Peyer's patch (tissue), 4 donors: ENCODE measurements at regions not wholly inside any gene's neighbourhood (a gene's known extent, or its start where the extent isn't known, plus 50 kb on each side); places are given as distances from the start of the nearest gene placed in this dataset.

Experiments used
- POLR2A ChIP-seq, 2 donors: fragments of 450-650 bp; IDR thresholded peaks; one replicate each; pipeline ENCODE4 v1.5.1; 2017; ENCODE audit warnings: antibody characterized with exemption in 2 of 2, mild to moderate bottlenecking in 2 of 2, moderate library complexity in 2 of 2
- TF ChIP-seq, protein P1 (sequence below), 6 experiments: fragments of 450-650 bp in 4 of 6; fragments of 200-600 bp in 2 of 6; sonication (generic) in 1 of 6; IDR thresholded peaks; one replicate each; pipeline ENCODE4 v1.5.1; 2017 to 2019; ENCODE audit warnings: antibody characterized with exemption in 6 of 6, mild to moderate bottlenecking in 3 of 6, moderate library complexity in 1 of 6

DNA sequence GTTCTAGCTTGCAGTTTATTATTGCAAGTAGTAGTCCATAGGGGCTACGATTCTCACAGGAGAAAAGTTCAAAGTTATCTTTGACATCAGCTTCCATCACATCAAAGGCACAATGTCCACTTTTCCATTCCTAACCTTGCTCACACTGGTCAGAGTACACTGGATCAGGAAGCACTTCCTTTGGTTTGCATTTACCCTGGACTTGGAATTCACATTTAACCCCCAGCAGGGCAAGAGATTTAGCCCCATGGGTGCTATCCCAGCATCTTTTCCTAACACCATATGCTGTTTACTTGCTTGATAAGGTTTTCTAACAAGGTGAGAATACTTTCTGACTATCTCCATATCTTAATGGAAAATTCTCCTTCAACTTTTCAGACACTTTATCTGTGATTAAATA, 55.6 kb upstream of the ASTN2 start:
- TF ChIP-seq, protein P1, sequence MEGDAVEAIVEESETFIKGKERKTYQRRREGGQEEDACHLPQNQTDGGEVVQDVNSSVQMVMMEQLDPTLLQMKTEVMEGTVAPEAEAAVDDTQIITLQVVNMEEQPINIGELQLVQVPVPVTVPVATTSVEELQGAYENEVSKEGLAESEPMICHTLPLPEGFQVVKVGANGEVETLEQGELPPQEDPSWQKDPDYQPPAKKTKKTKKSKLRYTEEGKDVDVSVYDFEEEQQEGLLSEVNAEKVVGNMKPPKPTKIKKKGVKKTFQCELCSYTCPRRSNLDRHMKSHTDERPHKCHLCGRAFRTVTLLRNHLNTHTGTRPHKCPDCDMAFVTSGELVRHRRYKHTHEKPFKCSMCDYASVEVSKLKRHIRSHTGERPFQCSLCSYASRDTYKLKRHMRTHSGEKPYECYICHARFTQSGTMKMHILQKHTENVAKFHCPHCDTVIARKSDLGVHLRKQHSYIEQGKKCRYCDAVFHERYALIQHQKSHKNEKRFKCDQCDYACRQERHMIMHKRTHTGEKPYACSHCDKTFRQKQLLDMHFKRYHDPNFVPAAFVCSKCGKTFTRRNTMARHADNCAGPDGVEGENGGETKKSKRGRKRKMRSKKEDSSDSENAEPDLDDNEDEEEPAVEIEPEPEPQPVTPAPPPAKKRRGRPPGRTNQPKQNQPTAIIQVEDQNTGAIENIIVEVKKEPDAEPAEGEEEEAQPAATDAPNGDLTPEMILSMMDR (IDR thresholded peaks at IDR 0.05), result no peak
- TF ChIP-seq POLR2A (IDR thresholded peaks at IDR 0.05), result no peak
